OCI-LY7 (cell line): ENCODE measurements at regions not wholly inside any gene's neighbourhood (a gene's known extent, or its start where the extent isn't known, plus 50 kb on each side); places are given as distances from the start of the nearest gene placed in this dataset.

Experiments used
- EZH2phosphoT487 ChIP-seq: fragments of 200-600 bp; sonication (generic); IDR thresholded peaks from 2 replicates; pipeline ENCODE4 v1.6.1; 2018; ENCODE audit warnings: low read depth, borderline replicate concordance, mild to moderate bottlenecking, mixed run types, antibody characterized with exemption, low read length, moderate library complexity, mixed read lengths
- TF ChIP-seq, protein P1 (sequence below): fragments of 200-600 bp; sonication (generic); conservative IDR thresholded peaks from 2 replicates; pipeline ENCODE4 v1.5.1; 2014; ENCODE audit warnings: mild to moderate bottlenecking, antibody characterized with exemption, low read length, moderate library complexity, mixed read lengths

- TF ChIP-seq, protein P1, sequence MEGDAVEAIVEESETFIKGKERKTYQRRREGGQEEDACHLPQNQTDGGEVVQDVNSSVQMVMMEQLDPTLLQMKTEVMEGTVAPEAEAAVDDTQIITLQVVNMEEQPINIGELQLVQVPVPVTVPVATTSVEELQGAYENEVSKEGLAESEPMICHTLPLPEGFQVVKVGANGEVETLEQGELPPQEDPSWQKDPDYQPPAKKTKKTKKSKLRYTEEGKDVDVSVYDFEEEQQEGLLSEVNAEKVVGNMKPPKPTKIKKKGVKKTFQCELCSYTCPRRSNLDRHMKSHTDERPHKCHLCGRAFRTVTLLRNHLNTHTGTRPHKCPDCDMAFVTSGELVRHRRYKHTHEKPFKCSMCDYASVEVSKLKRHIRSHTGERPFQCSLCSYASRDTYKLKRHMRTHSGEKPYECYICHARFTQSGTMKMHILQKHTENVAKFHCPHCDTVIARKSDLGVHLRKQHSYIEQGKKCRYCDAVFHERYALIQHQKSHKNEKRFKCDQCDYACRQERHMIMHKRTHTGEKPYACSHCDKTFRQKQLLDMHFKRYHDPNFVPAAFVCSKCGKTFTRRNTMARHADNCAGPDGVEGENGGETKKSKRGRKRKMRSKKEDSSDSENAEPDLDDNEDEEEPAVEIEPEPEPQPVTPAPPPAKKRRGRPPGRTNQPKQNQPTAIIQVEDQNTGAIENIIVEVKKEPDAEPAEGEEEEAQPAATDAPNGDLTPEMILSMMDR = no peak
- no peak for TF ChIP-seq EZH2phosphoT487
Measured at GRCh38 chr7:49706106-49706505, 67.3 kb upstream of the VWC2 start.
